AG04450 (cell line): ENCODE measurements at regions not wholly inside any gene's neighbourhood (a gene's known extent, or its start where the extent isn't known, plus 50 kb on each side); places are given as distances from the start of the nearest gene placed in this dataset.

Experiments
- CTCF ChIA-PET: fragments of 300-600, 350-600 bp; formaldehyde crosslinking; extraction: SDS; loops from one replicate; lab custom pipeline; 2022; ENCODE audit warnings: antibody characterized with exemption, inconsistent platforms; lab: Charles Lee
- POLR2A ChIA-PET: fragments of 350-600 bp; formaldehyde crosslinking; extraction: SDS; loops from one replicate; lab custom pipeline; 2021; ENCODE audit warnings: antibody characterized with exemption, inconsistent platforms; lab: Yijun Ruan, JAX
- DNase-seq: peaks from one replicate; pipeline ENCODE4 v3.0.0-alpha.2; 2011; ENCODE audit warnings: low read depth, low spot score
- H3K27ac ChIP-seq: one replicate; pipeline ENCODE4 v1.5.1; 2012; ENCODE audit warnings: low read depth, low read length, control low read depth
- H3K27me3 ChIP-seq: one replicate; pipeline ENCODE4 v1.6.0; 2012; ENCODE audit warnings: low read length; ENCODE audit not compliant: control insufficient read depth, insufficient read depth
- H3K4me3 ChIP-seq: 2 replicates; pipeline ENCODE4 v1.5.1; 2011; ENCODE audit warnings: mild to moderate bottlenecking, low read depth, low read length, control low read depth
- H3K9me3 ChIP-seq: 2 replicates; pipeline ENCODE4 v1.5.1; 2012; ENCODE audit warnings: low read length; ENCODE audit not compliant: control insufficient read depth, insufficient read depth
- TF ChIP-seq, protein P1 (sequence below): IDR thresholded peaks from 2 replicates; pipeline ENCODE4 v1.5.1; 2011; ENCODE audit warnings: low read depth, low read length, control low read depth, inconsistent platforms

GRCh38 chr15:36344887-36345286 lies 234.5 kb upstream of the CDIN1 start:
- DNase-seq = no peak
- no peak overlapping the region for H3K4me3 ChIP-seq
- CTCF ChIA-PET = no interaction called here
- H3K27ac ChIP-seq = no peak overlapping the region
- TF ChIP-seq, protein P1, sequence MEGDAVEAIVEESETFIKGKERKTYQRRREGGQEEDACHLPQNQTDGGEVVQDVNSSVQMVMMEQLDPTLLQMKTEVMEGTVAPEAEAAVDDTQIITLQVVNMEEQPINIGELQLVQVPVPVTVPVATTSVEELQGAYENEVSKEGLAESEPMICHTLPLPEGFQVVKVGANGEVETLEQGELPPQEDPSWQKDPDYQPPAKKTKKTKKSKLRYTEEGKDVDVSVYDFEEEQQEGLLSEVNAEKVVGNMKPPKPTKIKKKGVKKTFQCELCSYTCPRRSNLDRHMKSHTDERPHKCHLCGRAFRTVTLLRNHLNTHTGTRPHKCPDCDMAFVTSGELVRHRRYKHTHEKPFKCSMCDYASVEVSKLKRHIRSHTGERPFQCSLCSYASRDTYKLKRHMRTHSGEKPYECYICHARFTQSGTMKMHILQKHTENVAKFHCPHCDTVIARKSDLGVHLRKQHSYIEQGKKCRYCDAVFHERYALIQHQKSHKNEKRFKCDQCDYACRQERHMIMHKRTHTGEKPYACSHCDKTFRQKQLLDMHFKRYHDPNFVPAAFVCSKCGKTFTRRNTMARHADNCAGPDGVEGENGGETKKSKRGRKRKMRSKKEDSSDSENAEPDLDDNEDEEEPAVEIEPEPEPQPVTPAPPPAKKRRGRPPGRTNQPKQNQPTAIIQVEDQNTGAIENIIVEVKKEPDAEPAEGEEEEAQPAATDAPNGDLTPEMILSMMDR = no peak
- H3K27me3 ChIP-seq = no peaks in the 10 kb centered on the region
- H3K9me3 ChIP-seq = peaks cover 2% of the 10 kb centered on the region; the same call in 1 of the 2 replicates
- POLR2A ChIA-PET = no interaction called here

- H3K9me3 ChIP-seq = peaks cover 2% of the 10 kb centered on the region; the same call in 1 of the 2 replicates
- no peak overlapping the region for H3K27ac ChIP-seq
- CTCF ChIA-PET = no interaction called here
- DNase-seq = no peak
- no peaks in the 10 kb centered on the region for H3K27me3 ChIP-seq
- POLR2A ChIA-PET = no interaction called here
- no peak overlapping the region for H3K4me3 ChIP-seq
- TF ChIP-seq, protein P1 = no peak
These were observed 232.1 kb upstream of the CDIN1 start for GRCh38 chr15:36347272-36347858.

DNA sequence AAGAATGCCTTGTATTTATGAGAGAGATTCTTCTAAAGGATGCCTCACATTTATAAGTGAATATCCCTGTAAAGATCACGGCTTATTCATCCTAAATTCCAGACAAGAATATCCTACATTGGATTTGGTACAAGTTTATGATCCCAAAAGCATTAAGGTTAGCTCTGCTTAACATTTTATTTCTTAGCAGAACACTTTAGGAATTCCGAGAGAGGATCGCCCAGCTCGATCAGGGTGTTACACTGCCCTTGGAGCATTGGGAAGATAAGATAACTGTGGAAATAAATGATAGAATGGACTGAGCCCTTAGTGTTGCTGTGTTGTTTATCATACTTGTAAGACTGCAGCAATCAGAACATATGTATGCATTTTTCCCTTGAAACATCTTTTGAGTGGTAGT lies 223.0 kb upstream of the CDIN1 start:
- H3K27me3 ChIP-seq = no peaks in the 10 kb centered on the region
- H3K9me3 ChIP-seq = no peaks in the 10 kb centered on the region
- ChIA-PET CTCF (no interaction called here), POLR2A (interaction anchor here (1.8 kb wide), 1 partner anchor 113 kb away, joined by 6 read pairs; no protein-coding TSS in a partner anchor)
- H3K4me3 ChIP-seq = no peak overlapping the region
- no peak for DNase-seq
- H3K27ac ChIP-seq = no peak overlapping the region
- TF ChIP-seq, protein P1 = no peak

- no peaks in the 10 kb centered on the region for H3K27me3 ChIP-seq
- ChIA-PET CTCF (interaction anchor here (0.9 to 1.9 kb wide), 2 partner anchors 101 to 606 kb away, joined by 3 to 8 read pairs; no protein-coding TSS in a partner anchor), POLR2A (interaction anchor here (0.9 to 1.8 kb wide), 2 partner anchors 9 to 112 kb away, joined by 3 to 6 read pairs; no protein-coding TSS in a partner anchor)
- peak overlapping the region; percentile 92 for H3K27ac ChIP-seq
- TF ChIP-seq, protein P1 = no peak
- H3K9me3 ChIP-seq = no peaks in the 10 kb centered on the region
- H3K4me3 ChIP-seq = peak overlapping the region; percentile 17; the same call in 1 of the 2 replicates
- DNase-seq = peak; percentile 32
These were observed 222.3 kb upstream of the CDIN1 start for GRCh38 chr15:36356978-36357601.

DNA sequence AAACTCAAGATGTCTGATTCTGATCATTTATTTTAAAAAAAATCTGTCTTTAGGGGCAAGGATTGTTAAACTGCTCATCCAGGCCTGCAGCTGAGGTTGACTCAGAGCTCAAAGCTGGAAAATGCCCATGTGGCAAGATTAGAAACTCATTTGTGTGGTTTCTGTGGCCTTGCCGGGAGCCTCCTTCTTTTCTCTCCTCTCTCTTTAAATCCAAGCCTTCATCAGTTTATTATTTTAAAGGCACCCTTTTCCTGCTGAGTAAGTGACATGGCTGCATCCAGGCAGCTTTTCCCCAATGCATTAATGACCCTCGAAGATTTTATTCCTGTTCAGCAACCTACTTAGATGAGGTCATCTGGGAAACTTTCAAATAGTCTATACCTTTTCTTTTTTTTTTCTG lies 221.3 kb upstream of the CDIN1 start:
- TF ChIP-seq, protein P1 = no peak
- no peaks in the 10 kb centered on the region for H3K9me3 ChIP-seq
- ChIA-PET POLR2A (interaction anchor here (0.6 to 1.8 kb wide), 3 partner anchors 110 to 743 kb away, joined by 3 to 6 read pairs (median 3); no protein-coding TSS in a partner anchor), CTCF (interaction anchor here (0.6 to 1.9 kb wide), 3 partner anchors 22 to 607 kb away, joined by 3 to 8 read pairs (median 3); no protein-coding TSS in a partner anchor)
- peak overlapping the region; percentile 92 for H3K27ac ChIP-seq
- H3K27me3 ChIP-seq = no peaks in the 10 kb centered on the region
- peak; percentile 54 for DNase-seq
- H3K4me3 ChIP-seq = no peak overlapping the region
